ENCODE measurements at regions not wholly inside any gene's neighbourhood (a gene's known extent, or its start where the extent isn't known, plus 50 kb on each side); places are given as distances from the start of the nearest gene placed in this dataset.
"Not testable (repeated sequence)": the region's sequence is repeated elsewhere in the genome, so short reads cannot be mapped to it uniquely, and the experiment has no call there.

GRCh38 chr12:129959889-129960288 lies 56.1 kb upstream of the TMEM132D start:
- DNase-seq (ENCODE audit: low read depth) = no peak

GRCh38 chr12:129961091-129961490 lies 57.3 kb upstream of the TMEM132D start:
- no peak for DNase-seq (ENCODE audit: low read depth)

GRCh38 chr12:129961856-129962255 lies 58.0 kb upstream of the TMEM132D start:
- no peak for DNase-seq (ENCODE audit: low read depth)

GRCh38 chr12:129964300-129964699 lies 60.5 kb upstream of the TMEM132D start:
- DNase-seq (ENCODE audit: low read depth) = no peak

- no peak for DNase-seq (ENCODE audit: low read depth)
Measured at GRCh38 chr12:129964826-129965457, 61.1 kb upstream of the TMEM132D start.

- DNase-seq (ENCODE audit: low read depth) = no peak
Measured at GRCh38 chr12:129966146-129966995, 62.5 kb upstream of the TMEM132D start.

- no peak for DNase-seq (ENCODE audit: low read depth)
Measured at GRCh38 chr12:129971721-129972120, 67.9 kb upstream of the TMEM132D start.

GRCh38 chr12:129973236-129973961 lies 69.6 kb upstream of the TMEM132D start:
- no peak for DNase-seq (ENCODE audit: low read depth)

GRCh38 chr12:129984106-129984505 lies 80.3 kb upstream of the TMEM132D start:
- DNase-seq (ENCODE audit: low read depth) = no peak

- DNase-seq (ENCODE audit: low read depth) = no peak
Measured at GRCh38 chr12:129987841-129988240, 84.0 kb upstream of the TMEM132D start.

GRCh38 chr12:129994634-129995033 lies 90.8 kb upstream of the TMEM132D start:
- DNase-seq (ENCODE audit: low read depth) = no peak

- DNase-seq (ENCODE audit: low read depth) = no peak
Measured at GRCh38 chr12:129997239-129997638, 93.4 kb upstream of the TMEM132D start.

GRCh38 chr12:130004310-130004877 lies 100.6 kb upstream of the TMEM132D start:
- not testable (repeated sequence) for DNase-seq (ENCODE audit: low read depth)

GRCh38 chr12:130007771-130008170 lies 103.9 kb upstream of the TMEM132D start:
- no peak for DNase-seq (ENCODE audit: low read depth)

GRCh38 chr12:130008241-130008640 lies 104.4 kb upstream of the TMEM132D start:
- DNase-seq (ENCODE audit: low read depth) = no peak

GRCh38 chr12:130009961-130010360 lies 106.1 kb upstream of the TMEM132D start:
- no peak for DNase-seq (ENCODE audit: low read depth)

- DNase-seq (ENCODE audit: low read depth) = no peak
Measured at GRCh38 chr12:130011611-130012385, 108.0 kb upstream of the TMEM132D start.

GRCh38 chr12:130013771-130014484 lies 110.1 kb upstream of the TMEM132D start:
- peak; percentile 5 for DNase-seq (ENCODE audit: low read depth)

GRCh38 chr12:130014485-130014807 lies 110.6 kb upstream of the TMEM132D start:
- no peak for DNase-seq (ENCODE audit: low read depth)

GRCh38 chr12:130016194-130016593 lies 112.4 kb upstream of the TMEM132D start:
- DNase-seq (ENCODE audit: low read depth) = no peak

Data from myocyte (in vitro differentiated cells).